SJCRH30 (cell line): ENCODE measurements at regions not wholly inside any gene's neighbourhood (a gene's known extent, or its start where the extent isn't known, plus 50 kb on each side); places are given as distances from the start of the nearest gene placed in this dataset.
"Not testable (repeated sequence)": the region's sequence is repeated elsewhere in the genome, so short reads cannot be mapped to it uniquely, and the experiment has no call there.

Experiments
- DNase-seq, 2 experiments: peaks; one replicate each; pipeline ENCODE4 v3.0.0-alpha.2; 2015 to 2020
- H3K27ac ChIP-seq: fragments of 250-450 bp; sonication (Bioruptor Pico); 2 replicates; pipeline ENCODE4 v1.5.1; 2020; ENCODE audit warnings: mild to moderate bottlenecking, moderate library complexity
- H3K27me3 ChIP-seq: fragments of 250-450 bp; sonication (Bioruptor Pico); 2 replicates; pipeline ENCODE4 v1.5.1; 2020; ENCODE audit warnings: mild to moderate bottlenecking, moderate library complexity
- H3K36me3 ChIP-seq: fragments of 250-450 bp; sonication (Bioruptor Pico); 2 replicates; pipeline ENCODE4 v1.5.1; 2020; ENCODE audit warnings: mild to moderate bottlenecking, moderate library complexity
- H3K4me1 ChIP-seq: fragments of 250-450 bp; sonication (Bioruptor Pico); 2 replicates; pipeline ENCODE4 v1.5.1; 2020; ENCODE audit warnings: mild to moderate bottlenecking, moderate library complexity
- H3K4me3 ChIP-seq: fragments of 250-450 bp; sonication (Bioruptor Pico); 2 replicates; pipeline ENCODE4 v1.5.1; 2020; ENCODE audit warnings: mild to moderate bottlenecking, moderate library complexity
- H3K9me3 ChIP-seq: fragments of 250-450 bp; sonication (Bioruptor Pico); replicated peaks from 2 replicates; pipeline ENCODE4 v1.5.1; 2020; ENCODE audit warnings: mild to moderate bottlenecking, moderate library complexity

DNA sequence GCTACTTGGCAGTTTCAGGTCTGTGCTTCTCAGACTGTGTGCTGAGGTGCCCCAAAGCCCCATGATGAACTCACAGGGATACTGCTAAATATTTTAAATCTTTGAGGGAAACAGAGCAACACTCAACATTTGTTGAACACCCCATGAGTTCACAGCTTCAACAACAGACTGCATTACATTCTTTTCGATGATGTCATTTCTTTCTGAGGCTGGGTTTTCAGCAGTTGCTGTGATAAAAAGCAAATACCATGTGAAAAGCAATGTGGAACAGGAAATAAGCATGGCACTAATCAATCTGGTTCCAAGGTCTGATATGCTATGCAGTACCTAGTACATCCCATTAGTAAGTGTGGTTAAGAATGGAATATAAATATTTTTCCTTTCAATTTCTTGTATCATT is 82.7 kb downstream of the RPL27A start:
- peak in 1 of 2 experiments; percentile 51 for DNase-seq
- Histone ChIP-seq H3K9me3 (no peaks in the 10 kb centered on the region), H3K36me3 (no peaks in the 10 kb centered on the region; the same call in 1 of the 2 replicates), H3K4me3 (no peak overlapping the region), H3K27ac (peak overlapping the region; percentile 60), H3K27me3 (no peaks in the 10 kb centered on the region), H3K4me1 (peaks cover 52% of the 10 kb centered on the region)

DNA sequence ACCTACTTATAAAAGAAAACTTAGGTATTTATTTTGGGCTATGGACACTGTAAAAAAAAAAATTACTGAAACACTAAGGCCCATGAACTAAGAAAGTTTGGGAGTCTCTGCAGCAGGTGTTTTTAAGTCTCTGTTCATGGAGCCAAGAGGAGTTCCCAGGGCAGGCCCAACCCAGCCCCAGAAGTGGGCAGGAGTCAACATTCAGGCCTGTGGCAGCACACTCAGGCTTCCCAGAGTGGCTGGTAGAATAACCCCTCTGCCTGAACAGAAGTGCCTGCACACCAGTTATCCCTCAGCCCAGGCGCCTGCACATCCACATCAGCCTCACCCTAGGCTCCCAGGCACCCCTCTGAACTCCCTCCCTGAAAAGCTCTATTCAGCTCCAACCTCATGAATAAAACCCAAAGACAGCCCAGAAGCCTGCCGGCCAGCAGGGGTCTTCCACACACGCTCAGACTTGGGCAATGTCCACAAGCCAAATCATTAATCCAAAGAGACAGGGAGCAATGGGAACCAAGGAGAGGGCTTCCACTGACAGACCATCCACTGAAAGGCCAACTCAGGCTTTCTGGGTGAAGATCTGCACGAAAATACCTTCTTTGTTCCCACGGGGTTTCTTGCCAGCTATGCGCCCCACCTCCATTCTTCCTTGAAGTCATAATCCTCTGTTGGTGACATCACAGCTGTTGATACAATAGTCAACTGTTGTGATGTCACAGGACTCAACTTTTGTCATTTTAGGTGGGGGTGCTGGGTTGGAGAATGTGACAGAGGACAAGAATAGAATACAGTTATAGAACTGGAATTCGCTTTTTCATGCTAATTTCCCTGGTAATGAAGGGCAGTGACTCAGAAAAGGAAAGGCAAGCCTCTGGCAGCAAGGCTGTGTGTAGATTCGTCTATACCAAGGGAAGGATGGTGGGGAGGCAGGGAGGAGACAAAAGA is 83.7 kb downstream of the RPL27A start:
- Histone ChIP-seq H3K4me3 (no peak overlapping the region), H3K9me3 (no peaks in the 10 kb centered on the region), H3K4me1 (peaks cover 53% of the 10 kb centered on the region), H3K36me3 (peaks cover 2% of the 10 kb centered on the region; the same call in 1 of the 2 replicates), H3K27ac (peak overlapping the region; percentile 60), H3K27me3 (no peaks in the 10 kb centered on the region)
- DNase-seq: no peak

DNA sequence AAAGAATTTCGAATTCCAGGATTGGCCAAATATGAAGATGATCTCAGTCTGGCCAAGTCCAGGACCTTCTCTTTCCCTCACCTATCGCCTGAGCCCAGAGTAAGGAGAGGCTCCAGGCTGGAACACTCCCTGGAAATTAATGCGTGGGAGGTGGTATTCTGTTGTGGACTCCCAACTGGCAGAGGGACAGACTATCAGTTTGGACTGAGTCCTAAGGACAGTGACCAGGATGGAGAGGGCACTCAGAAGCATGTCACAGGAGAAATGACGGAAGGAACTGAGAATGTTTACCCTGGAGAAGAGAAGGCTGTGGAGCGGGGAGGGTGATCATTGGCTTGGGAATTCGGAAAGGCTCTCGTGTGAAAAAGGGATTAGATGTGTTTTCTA is 84.4 kb downstream of the RPL27A start:
- no peak overlapping the region for H3K4me3 ChIP-seq
- no peak for DNase-seq
- no peak overlapping the region; the same call in 1 of the 2 replicates for H3K27ac ChIP-seq
- no peaks in the 10 kb centered on the region for H3K9me3 ChIP-seq
- no peaks in the 10 kb centered on the region for H3K27me3 ChIP-seq
- H3K36me3 ChIP-seq: peaks cover 2% of the 10 kb centered on the region; the same call in 1 of the 2 replicates
- H3K4me1 ChIP-seq: peaks cover 53% of the 10 kb centered on the region

DNA sequence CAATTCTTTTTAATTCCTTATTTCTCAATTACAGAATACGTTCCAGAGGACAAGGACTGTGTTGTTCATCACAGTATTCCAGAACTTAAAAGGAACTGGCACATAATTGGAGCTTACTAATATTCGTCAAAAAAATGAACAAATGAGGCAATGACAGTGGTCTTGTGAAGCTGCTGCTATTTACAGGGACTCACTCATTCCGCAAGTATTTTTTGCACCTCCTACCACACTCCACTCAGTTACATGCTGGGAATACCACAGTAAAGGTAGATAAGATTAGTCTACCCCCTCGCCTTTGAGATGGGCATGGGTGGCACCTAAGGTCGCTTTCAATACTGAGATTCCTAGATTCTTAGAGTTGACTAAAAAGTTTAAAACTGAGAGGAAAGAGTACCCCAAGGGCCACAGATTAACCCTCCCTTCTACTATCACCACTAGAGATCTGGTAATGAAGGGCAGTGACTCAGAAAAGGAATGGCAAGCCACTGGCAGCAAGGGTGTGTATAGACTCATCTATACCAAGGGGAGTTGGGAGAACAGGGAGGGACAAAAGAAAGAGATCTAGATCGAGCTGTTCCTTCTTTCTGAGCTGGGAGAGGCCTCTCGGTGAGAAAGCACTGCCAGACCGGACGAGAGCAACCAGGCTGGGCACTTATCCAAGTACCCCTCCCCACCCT is 85.0 kb downstream of the RPL27A start:
- no peak overlapping the region for H3K27ac ChIP-seq
- peaks cover 53% of the 10 kb centered on the region for H3K4me1 ChIP-seq
- DNase-seq: no peak
- no peak overlapping the region for H3K4me3 ChIP-seq
- no peaks in the 10 kb centered on the region for H3K9me3 ChIP-seq
- H3K27me3 ChIP-seq: no peaks in the 10 kb centered on the region
- peaks cover 2% of the 10 kb centered on the region; the same call in 1 of the 2 replicates for H3K36me3 ChIP-seq

DNA sequence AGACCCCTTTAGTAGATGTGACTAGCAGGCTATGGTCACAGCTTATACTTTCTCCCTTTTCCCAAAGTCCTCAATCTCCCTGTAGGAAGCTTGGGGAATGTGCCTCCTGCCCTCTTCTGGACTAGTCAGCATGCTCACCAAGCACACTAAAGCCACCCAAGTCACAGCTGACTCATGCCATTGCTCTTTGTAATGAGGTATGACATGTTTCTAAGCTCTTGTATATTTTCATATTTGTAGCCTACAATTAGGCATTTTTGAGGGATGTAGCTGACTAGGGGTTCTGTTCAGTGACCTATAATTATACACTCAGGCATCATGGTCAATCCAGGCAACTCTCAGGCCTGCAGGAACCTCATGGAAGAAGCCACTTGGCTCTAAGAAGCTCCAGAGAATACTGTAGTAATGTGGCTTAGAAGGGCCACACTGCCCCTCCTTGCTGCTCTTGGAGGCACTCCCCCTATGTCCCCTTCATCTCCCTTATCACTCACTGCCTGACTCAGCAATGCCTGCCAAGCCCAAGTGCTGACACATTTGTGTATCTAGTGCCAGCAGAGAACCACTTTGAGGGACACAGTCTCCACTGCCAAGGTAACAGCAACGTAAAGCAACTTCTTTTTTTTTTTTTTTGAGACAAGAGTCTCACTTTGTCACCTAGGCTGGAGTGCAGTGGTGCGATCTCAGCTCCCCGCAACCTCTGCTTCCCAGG is 86.2 kb downstream of the RPL27A start:
- DNase-seq: peak; percentile 24 to 33
- H3K9me3 ChIP-seq: no peaks in the 10 kb centered on the region
- H3K36me3 ChIP-seq: peaks cover 3% of the 10 kb centered on the region
- H3K4me1 ChIP-seq: peaks cover 59% of the 10 kb centered on the region
- no peaks in the 10 kb centered on the region for H3K27me3 ChIP-seq
- no peak overlapping the region for H3K27ac ChIP-seq
- H3K4me3 ChIP-seq: no peak overlapping the region

DNA sequence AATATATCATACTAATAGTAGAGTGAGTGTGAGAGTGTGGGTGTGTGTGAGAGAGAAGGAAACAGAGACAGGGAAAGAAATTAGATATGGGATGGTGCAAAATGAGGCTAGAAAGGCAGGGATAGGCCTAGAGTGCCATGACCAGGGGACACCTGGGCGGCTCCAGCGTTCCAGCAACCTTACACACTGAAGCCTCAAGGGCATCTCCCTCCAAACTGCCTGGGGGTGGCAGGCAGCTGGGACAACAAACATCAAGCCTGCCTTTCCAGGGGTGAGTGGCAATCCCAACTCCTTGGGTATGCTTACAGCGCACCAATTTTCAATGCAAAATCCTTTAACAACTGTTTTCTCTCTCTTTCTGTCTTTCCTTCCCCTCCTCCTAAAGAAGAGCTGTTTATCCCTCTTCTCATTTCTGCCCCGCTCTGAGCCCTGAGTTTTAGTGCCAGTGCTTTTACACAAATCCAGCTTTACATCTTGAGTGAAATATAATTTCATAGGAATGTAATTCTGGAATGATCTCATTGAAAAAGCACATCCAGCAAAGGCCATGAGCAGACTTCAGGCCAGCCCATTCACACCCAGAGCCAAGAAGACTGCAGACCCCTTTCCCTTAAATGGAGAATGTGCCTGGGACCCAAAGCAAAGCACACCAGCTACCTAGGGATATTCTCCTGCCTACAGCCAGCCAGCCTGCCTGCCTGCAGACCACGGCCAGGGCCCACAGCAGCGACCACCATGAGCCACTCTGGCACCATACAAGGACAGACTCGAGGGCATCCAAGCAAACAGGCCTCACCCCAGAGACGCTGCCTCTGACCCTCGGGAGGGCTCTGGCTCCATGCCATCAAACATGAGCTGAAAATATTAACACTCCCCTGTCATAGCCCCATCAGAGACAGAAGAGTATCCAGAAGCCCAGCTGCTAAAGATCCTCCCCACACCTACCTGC is 90.3 kb downstream of the RPL27A start:
- Histone ChIP-seq H3K4me1 (peaks cover 34% of the 10 kb centered on the region), H3K27me3 (no peaks in the 10 kb centered on the region), H3K36me3 (peaks cover 12% of the 10 kb centered on the region), H3K9me3 (no peaks in the 10 kb centered on the region), H3K27ac (no peak overlapping the region), H3K4me3 (no peak overlapping the region)
- DNase-seq: peak in 1 of 2 experiments; percentile 37

DNA sequence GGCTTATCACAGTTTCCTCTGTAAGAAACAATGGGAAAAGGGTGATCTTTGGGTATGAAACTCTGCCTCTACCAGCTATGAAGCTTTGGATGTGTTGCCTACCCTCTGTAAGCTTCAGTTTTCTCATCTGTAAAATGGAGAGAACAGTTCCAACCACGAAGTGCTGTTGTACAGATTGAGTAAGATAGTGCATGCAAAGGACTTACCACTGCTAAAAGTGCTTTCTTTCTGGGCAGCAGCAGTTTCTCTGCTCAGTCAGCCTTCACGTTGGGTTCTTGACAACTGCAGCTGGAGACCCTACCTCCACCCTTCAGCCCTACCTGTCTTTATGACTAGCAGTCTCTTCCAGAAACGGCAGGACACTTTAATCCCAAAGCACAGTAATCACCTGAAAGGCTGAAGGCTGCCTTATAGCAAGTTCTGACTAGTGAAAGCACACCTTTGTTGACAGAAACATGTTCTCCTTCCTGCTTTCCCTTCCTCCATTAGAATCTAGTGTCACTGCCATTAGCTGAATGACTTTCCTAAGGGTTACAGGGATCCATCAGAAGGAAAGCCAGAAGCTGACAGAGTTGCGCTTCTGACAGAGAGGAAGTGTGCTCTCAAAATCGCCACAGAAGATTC is 91.4 kb downstream of the RPL27A start:
- DNase-seq: no peak
- Histone ChIP-seq H3K4me1 (peaks cover 31% of the 10 kb centered on the region), H3K4me3 (no peak overlapping the region), H3K27me3 (no peaks in the 10 kb centered on the region), H3K9me3 (no peaks in the 10 kb centered on the region), H3K27ac (no peak overlapping the region), H3K36me3 (peaks cover 12% of the 10 kb centered on the region)

DNA sequence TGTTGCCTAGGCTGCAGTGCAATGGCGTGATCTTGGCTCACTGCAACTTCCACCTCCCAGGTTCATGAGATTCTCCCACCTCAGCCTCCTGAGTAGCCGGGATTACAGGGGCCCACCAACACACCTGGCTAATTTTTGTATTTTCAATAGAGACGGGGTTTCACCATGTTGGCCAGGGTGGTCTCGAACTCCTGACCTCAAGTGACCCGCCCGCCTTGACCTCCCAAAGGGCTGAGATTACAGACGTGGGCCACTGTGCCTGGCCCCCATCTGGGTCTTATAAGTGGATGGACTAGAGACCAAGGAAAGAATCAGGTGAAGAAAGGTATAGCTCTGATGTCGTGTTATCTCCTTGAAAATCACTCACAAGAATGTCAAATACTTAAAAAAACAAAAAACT is 92.3 kb downstream of the RPL27A start:
- peaks cover 22% of the 10 kb centered on the region for H3K4me1 ChIP-seq
- not testable (repeated sequence) for H3K9me3 ChIP-seq, H3K27ac ChIP-seq

DNA sequence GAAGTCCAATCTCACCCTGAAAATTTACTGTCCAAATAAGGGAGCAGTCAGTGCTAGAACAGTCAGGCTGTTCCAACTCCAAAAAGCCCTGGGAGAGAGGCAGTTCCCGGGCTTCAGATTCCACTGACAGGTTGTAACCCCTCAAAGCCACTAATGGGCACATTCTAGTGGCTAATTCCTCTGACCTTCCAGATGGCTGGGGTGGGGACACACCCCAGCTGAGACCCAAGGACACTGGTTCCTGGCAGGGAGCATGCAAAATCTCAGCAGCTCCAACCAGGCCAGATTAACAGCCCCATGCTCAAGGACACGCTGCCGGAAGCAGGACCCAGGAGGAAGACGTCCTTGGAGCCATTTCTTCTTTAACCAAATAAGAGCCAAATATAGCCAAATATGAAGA is 92.7 kb downstream of the RPL27A start:
- Histone ChIP-seq H3K27ac (no peak overlapping the region), H3K4me1 (peaks cover 18% of the 10 kb centered on the region), H3K27me3 (no peaks in the 10 kb centered on the region), H3K36me3 (peaks cover 17% of the 10 kb centered on the region), H3K4me3 (no peak overlapping the region), H3K9me3 (no peaks in the 10 kb centered on the region)
- no peak for DNase-seq

More for the DNA sequence above, 92.3 kb downstream of the RPL27A start:
- peaks cover 16% of the 10 kb centered on the region for H3K36me3 ChIP-seq
- H3K27me3 ChIP-seq, H3K4me3 ChIP-seq, DNase-seq: not testable (repeated sequence)

DNA sequence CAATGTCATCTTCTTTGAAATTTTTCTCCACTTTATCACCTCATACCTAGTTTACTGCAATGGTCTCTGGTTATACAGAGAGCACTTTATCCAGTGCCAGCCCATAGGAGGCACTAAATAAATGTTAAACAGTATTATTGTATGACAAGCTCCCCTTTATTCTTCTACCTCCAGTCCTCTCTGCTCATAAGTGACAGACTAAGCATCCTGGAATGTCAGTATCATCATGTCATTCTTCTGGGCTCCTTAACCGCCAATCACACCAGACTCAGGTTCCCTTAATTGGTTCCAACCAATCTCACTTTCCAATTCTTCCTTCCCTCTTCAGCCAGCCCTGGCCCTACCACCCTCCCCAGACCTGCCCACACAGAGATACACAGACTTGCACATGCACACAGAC is 93.1 kb downstream of the RPL27A start:
- no peak for DNase-seq
- peaks cover 19% of the 10 kb centered on the region for H3K36me3 ChIP-seq
- H3K9me3 ChIP-seq: no peaks in the 10 kb centered on the region
- H3K4me3 ChIP-seq: no peak overlapping the region
- H3K27ac ChIP-seq: no peak overlapping the region
- H3K27me3 ChIP-seq: no peaks in the 10 kb centered on the region
- peaks cover 18% of the 10 kb centered on the region for H3K4me1 ChIP-seq

DNA sequence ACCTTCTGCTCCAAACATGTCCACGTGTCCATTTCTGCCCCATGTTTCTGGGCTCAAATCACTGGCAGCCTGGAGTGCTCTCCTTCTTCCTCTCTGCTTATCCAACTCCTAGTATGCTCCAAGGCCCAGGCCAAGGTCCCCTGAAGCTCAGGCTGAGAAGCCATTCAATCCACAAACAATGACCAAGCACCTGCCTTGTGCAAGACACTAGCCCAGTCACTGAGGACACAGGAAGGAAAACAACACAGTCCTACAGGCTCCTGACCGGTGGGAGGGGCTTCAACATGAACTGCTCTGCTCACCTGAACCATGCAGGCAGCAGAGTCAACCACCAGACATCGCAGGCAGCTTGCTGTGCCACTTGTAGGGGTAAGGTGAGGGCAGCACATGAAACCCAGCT is 93.6 kb downstream of the RPL27A start:
- Histone ChIP-seq H3K27me3 (no peaks in the 10 kb centered on the region), H3K4me3 (no peak overlapping the region), H3K9me3 (no peaks in the 10 kb centered on the region), H3K36me3 (peaks cover 17% of the 10 kb centered on the region), H3K27ac (no peak overlapping the region), H3K4me1 (peaks cover 18% of the 10 kb centered on the region)
- no peak for DNase-seq

DNA sequence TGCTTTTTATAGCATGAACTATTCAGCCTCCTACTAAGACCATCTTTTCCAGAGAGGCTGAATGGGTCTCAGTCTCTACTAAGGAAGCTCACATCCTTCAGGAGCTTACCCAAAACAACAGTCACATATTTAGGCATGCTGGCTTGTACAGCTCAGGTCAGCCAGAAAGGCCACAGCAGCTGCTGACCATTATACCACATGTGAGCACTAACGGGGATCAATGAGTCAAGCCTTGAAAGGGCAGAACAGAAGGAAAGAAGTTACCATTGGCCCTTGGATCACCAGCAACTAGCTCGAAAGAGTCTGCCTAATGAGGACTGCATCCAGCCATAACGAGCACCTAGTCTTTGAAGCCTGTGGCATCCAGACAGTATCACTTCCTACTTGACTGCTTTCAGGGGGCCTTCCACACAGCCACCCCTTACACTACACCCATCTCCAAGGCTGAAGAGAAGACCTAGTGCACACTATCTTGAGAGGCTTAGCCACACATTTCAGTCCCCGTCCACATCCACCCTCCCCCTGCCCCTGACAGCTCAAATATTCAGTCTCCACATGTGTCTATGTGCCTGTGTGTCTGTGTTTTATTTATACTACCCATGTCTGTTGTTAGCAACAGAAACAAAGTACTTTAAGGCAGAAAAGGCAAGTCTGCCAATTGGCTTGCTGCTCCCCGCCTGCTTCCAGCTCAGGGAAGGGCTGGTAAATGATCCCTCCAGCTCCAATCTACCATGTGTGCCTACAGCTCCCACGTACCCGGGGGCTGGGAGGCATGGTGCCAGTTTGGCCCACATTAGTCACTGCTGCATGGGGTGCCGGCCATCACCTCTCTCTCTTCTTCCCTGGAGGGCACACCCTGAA is 95.5 kb downstream of the RPL27A start:
- DNase-seq: peak in 1 of 2 experiments; percentile 32
- no peak overlapping the region for H3K27ac ChIP-seq

DNA sequence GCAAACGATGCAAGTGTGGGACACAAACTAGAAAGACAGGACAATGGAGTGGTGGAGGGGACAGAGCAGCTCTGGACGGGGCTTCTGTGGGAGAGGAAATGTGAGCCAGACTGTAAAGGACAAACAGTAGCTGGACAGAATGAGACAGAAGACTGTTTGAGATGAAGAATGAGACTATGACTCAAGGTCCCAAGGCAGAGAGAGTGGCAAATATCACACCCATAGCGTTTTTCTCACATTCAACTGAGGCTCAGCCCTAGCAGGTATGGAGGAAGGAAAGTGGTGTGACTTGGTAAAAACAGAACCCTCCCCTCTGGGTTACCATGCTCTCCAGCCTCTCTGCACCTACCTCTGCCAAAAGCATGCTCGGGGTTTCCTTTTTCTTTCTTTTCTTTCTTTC is 96.5 kb downstream of the RPL27A start:
- Histone ChIP-seq H3K36me3 (peaks cover 17% of the 10 kb centered on the region), H3K4me1 (peaks cover 11% of the 10 kb centered on the region; the same call in 1 of the 2 replicates), H3K4me3 (no peak overlapping the region), H3K27me3 (no peaks in the 10 kb centered on the region), H3K27ac (no peak overlapping the region), H3K9me3 (no peaks in the 10 kb centered on the region)
- no peak for DNase-seq

More for the DNA sequence above, 95.5 kb downstream of the RPL27A start:
- H3K27me3 ChIP-seq: no peaks in the 10 kb centered on the region
- H3K36me3 ChIP-seq: peaks cover 21% of the 10 kb centered on the region
- no peaks in the 10 kb centered on the region for H3K9me3 ChIP-seq
- no peak overlapping the region for H3K4me3 ChIP-seq
- peaks cover 13% of the 10 kb centered on the region for H3K4me1 ChIP-seq
